ENCODE measurements at regions not wholly inside any gene's neighbourhood (a gene's known extent, or its start where the extent isn't known, plus 50 kb on each side); places are given as distances from the start of the nearest gene placed in this dataset.
"Not testable (repeated sequence)": the region's sequence is repeated elsewhere in the genome, so short reads cannot be mapped to it uniquely, and the experiment has no call there.

GRCh38 chr6:58129098-58129497, 811.7 kb downstream of the PRIM2 start:
- TF ChIP-seq CTCF (IDR thresholded peaks at IDR 0.05; ENCODE audit: borderline replicate concordance, extremely low read depth, low read length, poor library complexity, severe bottlenecking); EZH2 (IDR thresholded peaks at IDR 0.05; ENCODE audit: borderline replicate concordance, low read depth, low read length, severe bottlenecking): not testable (repeated sequence)

Measured in DND-41 (cell line).